K562 (cell line): ENCODE measurements at regions not wholly inside any gene's neighbourhood (a gene's known extent, or its start where the extent isn't known, plus 50 kb on each side); places are given as distances from the start of the nearest gene placed in this dataset.

Source experiments
- ATAC-seq: fragments of 200-7000 bp; cut with Tn5 transposase; 3 replicates; pipeline ENCODE4 v1.9.1; 2020; ENCODE audit warnings: moderate library complexity
- BruUV-seq: library from RNA; stranded (reverse); fragments of 400-500 nt; replicated peaks from 2 replicates; lab custom pipeline; 2021; lab: Mats Ljungman, UMichigan
- CTCF ChIA-PET: fragments of 300-600 bp; formaldehyde crosslinking; extraction: SDS; loops from one replicate; lab custom pipeline; 2021; ENCODE audit warnings: low intra/inter-chr PET ratio; lab: Yijun Ruan, JAX
- POLR2A ChIA-PET: fragments of 300-600, 350-650 bp; sonication (Branson Sonifier 250); formaldehyde crosslinking; extraction: SDS; loops from one replicate; lab custom pipeline; 2021; ENCODE audit warnings: antibody characterized with exemption, inconsistent platforms; lab: Yijun Ruan, JAX
- DNase-seq, 4 experiments: peaks; one replicate each; pipeline versions ENCODE4 v3.0.0 to v3.0.0-alpha.2; 2011 to 2018; ENCODE audit warnings: low spot score in 3 of 4, mixed read lengths in 3 of 4; ENCODE audit errors: extremely low read depth in 1 of 4
- FAIRE-seq: peaks from 2 replicates; lab custom pipeline; 2011; peaks lifted over from hg19 to GRCh38; lab: Jason Lieb, UNC
- H2AFZ ChIP-seq: 2 replicates; pipeline ENCODE4 v1.6.0; 2011; ENCODE audit warnings: low read depth, low read length, control low read depth, inconsistent platforms
- H3K27ac ChIP-seq: fragments of 200-600 bp; 3 replicates; pipeline ENCODE4 v1.8.0; 2011; ENCODE audit warnings: low read depth, mild to moderate bottlenecking, control low read depth, inconsistent platforms, low read length, moderate library complexity, mixed read lengths; ENCODE audit errors: extremely low read depth
- H3K27me3 ChIP-seq, 2 experiments: fragments of 300-600 bp in 1 of 2; 2 replicates in 1 of 2; 3 replicates in 1 of 2; pipeline versions ENCODE4 v1.6.0 to v1.8.0; 2011; ENCODE audit warnings: inconsistent platforms in 2 of 2, low read length in 2 of 2, mild to moderate bottlenecking in 1 of 2, mixed read lengths in 1 of 2, moderate library complexity in 1 of 2; ENCODE audit not compliant: control insufficient read depth in 2 of 2, insufficient read depth in 2 of 2
- H3K36me3 ChIP-seq: fragments of 300-600 bp; 3 replicates; pipeline ENCODE4 v1.8.0; 2011; ENCODE audit warnings: mild to moderate bottlenecking, low read length, inconsistent platforms; ENCODE audit not compliant: control insufficient read depth, insufficient read depth
- H3K4me1 ChIP-seq, 2 experiments: fragments of 200-600 bp in 1 of 2; replicated peaks in 1 of 2; 2 replicates in 1 of 2; 3 replicates in 1 of 2; pipeline versions ENCODE4 v1.5.1 to v1.8.0; 2011; ENCODE audit warnings: inconsistent platforms in 2 of 2, low read length in 2 of 2, mild to moderate bottlenecking in 1 of 2, mixed read lengths in 1 of 2, moderate library complexity in 1 of 2; ENCODE audit not compliant: control insufficient read depth in 2 of 2, insufficient read depth in 2 of 2
- H3K4me2 ChIP-seq: 2 replicates; pipeline ENCODE4 v1.6.1; 2011; ENCODE audit warnings: low read length, control low read depth, inconsistent platforms, mixed read lengths; ENCODE audit not compliant: insufficient read depth
- H3K4me3 ChIP-seq: fragments of 200-600 bp; sonication (generic), shearing (Covaris generic); 2 replicates; pipeline ENCODE4 v1.5.1; 2016; ENCODE audit warnings: control low read depth, inconsistent platforms
- H3K79me2 ChIP-seq: fragments of 200-600 bp; 3 replicates; pipeline ENCODE4 v1.8.0; 2011; ENCODE audit warnings: low read length, inconsistent platforms; ENCODE audit not compliant: control insufficient read depth, insufficient read depth
- H3K9ac ChIP-seq, 2 experiments: 2 replicates each; pipeline versions ENCODE4 v1.6.0 to v1.6.1; 2011; ENCODE audit warnings: low read depth in 2 of 2, low read length in 2 of 2, control low read depth in 1 of 2, inconsistent platforms in 1 of 2, mild to moderate bottlenecking in 1 of 2, mixed read lengths in 1 of 2; ENCODE audit not compliant: insufficient read depth in 1 of 2
- H3K9me1 ChIP-seq: one replicate; pipeline ENCODE4 v1.6.0; 2011; ENCODE audit warnings: inconsistent platforms, mild to moderate bottlenecking, low read length, moderate library complexity; ENCODE audit not compliant: control insufficient read depth, insufficient read depth
- H3K9me3 ChIP-seq: replicated peaks from 2 replicates; pipeline ENCODE4 v1.5.1; 2011; ENCODE audit warnings: low read depth, low read length, inconsistent platforms; ENCODE audit not compliant: control insufficient read depth, insufficient read depth
- H4K20me1 ChIP-seq: replicated peaks from 2 replicates; pipeline ENCODE4 v1.6.1; 2011; ENCODE audit warnings: low read length, inconsistent platforms, mixed read lengths; ENCODE audit not compliant: control insufficient read depth, insufficient read depth
- ESRRB ChIP-seq: fragments of 250-450 bp; sonication (Bioruptor Pico); IDR thresholded peaks from 2 replicates; pipeline ENCODE4 v1.5.0; 2020; ENCODE audit warnings: mild to moderate bottlenecking, moderate library complexity, borderline replicate concordance
- NFIC ChIP-seq: fragments of 450-650 bp; IDR thresholded peaks from 2 replicates; pipeline ENCODE4 v1.6.1; 2017; ENCODE audit warnings: mild to moderate bottlenecking, inconsistent platforms
- SMAD1 ChIP-seq: fragments of 150-350 bp; IDR thresholded peaks from 2 replicates; pipeline ENCODE4 v1.6.1; 2014; ENCODE audit warnings: low read length, low read depth; ENCODE audit not compliant: partially characterized antibody
- SMAD3 ChIP-seq: fragments of 450-650 bp; formaldehyde crosslinking; conservative IDR thresholded peaks from 2 replicates; pipeline ENCODE4 v1.4.0; 2020; ENCODE audit warnings: mild to moderate bottlenecking
- SMARCC2 ChIP-seq: fragments of 450-650 bp; IDR thresholded peaks from 2 replicates; pipeline ENCODE4 v1.6.1; 2017; ENCODE audit warnings: antibody characterized with exemption, moderate library complexity, mild to moderate bottlenecking, low read depth
- TAF7 ChIP-seq: fragments of 450-650 bp; IDR thresholded peaks from 2 replicates; pipeline ENCODE4 v1.6.1; 2016; ENCODE audit warnings: missing genetic modification characterization, missing compliant biosample characterization
- ZNF124 ChIP-seq: sonication (generic); formaldehyde crosslinking; IDR thresholded peaks from 2 replicates; pipeline ENCODE4 v1.8.1; 2022; ENCODE audit warnings: missing genetic modification reagents
- ZNF655 ChIP-seq: fragments of 250-450 bp; sonication (Bioruptor Pico); IDR thresholded peaks from 2 replicates; pipeline ENCODE4 v1.5.0; 2021
- ZNF717 ChIP-seq: fragments of 250-450 bp; sonication (Bioruptor Pico); IDR thresholded peaks from 2 replicates; pipeline ENCODE4 v1.5.0; 2021
- WGBS: fragments of 100-300 bp; shearing (Covaris generic); methylation state at CpG from one replicate; pipeline ENCODE4 v1.1.6; 2016; ENCODE audit warnings: low coverage, mixed read lengths; ENCODE audit not compliant: insufficient coverage; ENCODE audit errors: missing lambda C conversion rate; 5-methylcytosine and 5-hydroxymethylcytosine counted together
- in situ Hi-C: fragments of 300-500 bp; cut with MboI; formaldehyde crosslinking; loops from 4 replicates; pipeline ENCODE4 v1.15.0; 2018; ENCODE audit warnings: inconsistent platforms, mixed read lengths
- intact Hi-C: fragments of 100-400 bp; cut with micrococcal nuclease; formaldehyde crosslinking; loops from 2 replicates; pipeline ENCODE4 v1.14.2; 2022
- TF ChIP-seq, protein P1 (sequence below): fragments of 450-650 bp; IDR thresholded peaks from 2 replicates; pipeline ENCODE4 v1.6.1; 2016
- TF ChIP-seq, protein P2 (sequence below): sonication (generic); formaldehyde crosslinking; IDR thresholded peaks from 2 replicates; pipeline ENCODE4 v1.8.0; 2022; ENCODE audit warnings: mild to moderate bottlenecking, missing genetic modification reagents
- TF ChIP-seq, protein P3 (sequence below): sonication (generic); formaldehyde crosslinking; IDR thresholded peaks from 2 replicates; pipeline ENCODE4 v1.8.0; 2022; ENCODE audit warnings: missing genetic modification reagents, mild to moderate bottlenecking, borderline replicate concordance

GRCh38 chr4:10354225-10354624, 103.0 kb downstream of the ZNF518B start:
- H4K20me1 ChIP-seq = no peaks in the 10 kb centered on the region
- no peaks in the 10 kb centered on the region for H3K9me1 ChIP-seq
- no peak for TF ChIP-seq SMARCC2
- peak; percentile 69 for TF ChIP-seq NFIC
- H3K36me3 ChIP-seq = no peaks in the 10 kb centered on the region
- WGBS = 89% methylated on average over 2 of the region's 2 CpGs
- DNase-seq (no peak), ATAC-seq (no peak; the same call in 1 of the 3 replicates), FAIRE-seq (no peak)
- intact Hi-C loops (no loop called here), in situ Hi-C loops (no loop called here)
- no peak overlapping the region for H2AFZ ChIP-seq
- no TSS peak for BruUV-seq
- peaks cover 5 to 6% of the 10 kb centered on the region in 2 experiments; a peak in 2 of 5 replicates for H3K4me1 ChIP-seq
- POLR2A ChIA-PET = interaction anchor here (0.7 kb wide), 1 partner anchor 475 kb away, joined by 3 read pairs; no protein-coding TSS in a partner anchor
- no peak overlapping the region for H3K9ac ChIP-seq
- no peaks in the 10 kb centered on the region for H3K27me3 ChIP-seq
- H3K9me3 ChIP-seq = no peaks in the 10 kb centered on the region
- H3K4me3 ChIP-seq = no peak overlapping the region
- H3K4me2 ChIP-seq = no peak overlapping the region
- H3K79me2 ChIP-seq = no peaks in the 10 kb centered on the region
- CTCF ChIA-PET = no interaction called here
- H3K27ac ChIP-seq = no peak overlapping the region

DNA sequence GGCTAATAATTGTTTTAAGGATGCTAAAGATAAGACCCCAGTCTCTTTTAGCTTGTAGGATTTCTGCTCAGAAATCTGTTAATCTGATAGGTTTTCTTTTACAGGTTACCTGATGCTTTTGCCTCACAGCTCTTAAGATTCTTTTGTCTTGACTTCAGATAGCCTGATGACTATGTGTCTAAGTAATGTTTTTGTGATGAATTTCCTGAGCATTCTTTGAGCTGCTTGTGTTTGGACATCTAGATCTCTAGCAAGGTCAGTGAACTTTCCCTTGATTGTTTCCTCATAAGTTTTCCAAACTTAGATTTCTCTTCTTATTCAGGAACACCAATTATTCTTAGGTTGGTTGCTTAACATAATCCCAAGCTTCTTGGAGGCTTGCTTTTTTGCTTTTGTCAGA, 104.1 kb downstream of the ZNF518B start:
- no TSS peak for BruUV-seq
- Histone ChIP-seq H3K36me3 (no peaks in the 10 kb centered on the region), H4K20me1 (no peaks in the 10 kb centered on the region)
- TF ChIP-seq TAF7 (no peak), ZNF655 (CRISPR knock-in tag) (no peak), ESRRB (CRISPR knock-in tag) (no peak), ZNF717 (no peak), SMAD1 (no peak), ZNF124 (CRISPR knock-in tag) (no peak), SMAD3 (CRISPR knock-in tag) (no peak)
- TF ChIP-seq, protein P1, sequence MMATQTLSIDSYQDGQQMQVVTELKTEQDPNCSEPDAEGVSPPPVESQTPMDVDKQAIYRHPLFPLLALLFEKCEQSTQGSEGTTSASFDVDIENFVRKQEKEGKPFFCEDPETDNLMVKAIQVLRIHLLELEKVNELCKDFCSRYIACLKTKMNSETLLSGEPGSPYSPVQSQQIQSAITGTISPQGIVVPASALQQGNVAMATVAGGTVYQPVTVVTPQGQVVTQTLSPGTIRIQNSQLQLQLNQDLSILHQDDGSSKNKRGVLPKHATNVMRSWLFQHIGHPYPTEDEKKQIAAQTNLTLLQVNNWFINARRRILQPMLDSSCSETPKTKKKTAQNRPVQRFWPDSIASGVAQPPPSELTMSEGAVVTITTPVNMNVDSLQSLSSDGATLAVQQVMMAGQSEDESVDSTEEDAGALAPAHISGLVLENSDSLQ = no peak
- TF ChIP-seq, protein P2, sequence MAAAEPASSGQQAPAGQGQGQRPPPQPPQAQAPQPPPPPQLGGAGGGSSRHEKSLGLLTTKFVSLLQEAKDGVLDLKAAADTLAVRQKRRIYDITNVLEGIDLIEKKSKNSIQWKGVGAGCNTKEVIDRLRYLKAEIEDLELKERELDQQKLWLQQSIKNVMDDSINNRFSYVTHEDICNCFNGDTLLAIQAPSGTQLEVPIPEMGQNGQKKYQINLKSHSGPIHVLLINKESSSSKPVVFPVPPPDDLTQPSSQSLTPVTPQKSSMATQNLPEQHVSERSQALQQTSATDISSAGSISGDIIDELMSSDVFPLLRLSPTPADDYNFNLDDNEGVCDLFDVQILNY (CRISPR knock-in tag) = no peak
- TF ChIP-seq, protein P3, sequence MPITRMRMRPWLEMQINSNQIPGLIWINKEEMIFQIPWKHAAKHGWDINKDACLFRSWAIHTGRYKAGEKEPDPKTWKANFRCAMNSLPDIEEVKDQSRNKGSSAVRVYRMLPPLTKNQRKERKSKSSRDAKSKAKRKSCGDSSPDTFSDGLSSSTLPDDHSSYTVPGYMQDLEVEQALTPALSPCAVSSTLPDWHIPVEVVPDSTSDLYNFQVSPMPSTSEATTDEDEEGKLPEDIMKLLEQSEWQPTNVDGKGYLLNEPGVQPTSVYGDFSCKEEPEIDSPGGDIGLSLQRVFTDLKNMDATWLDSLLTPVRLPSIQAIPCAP (CRISPR knock-in tag) = no peak
- TF ChIP-seq, all 486 proteins: peak for 0
- in situ Hi-C loops (no loop called here), intact Hi-C loops (no loop called here)
- no peaks in the 10 kb centered on the region for H3K9me3 ChIP-seq
- no peak overlapping the region for H3K27ac ChIP-seq
- H3K9ac ChIP-seq = no peak overlapping the region
- no peaks in the 10 kb centered on the region for H3K27me3 ChIP-seq
- no peaks in the 10 kb centered on the region for H3K9me1 ChIP-seq
- H2AFZ ChIP-seq = no peak overlapping the region
- ChIA-PET POLR2A (interaction anchor here (0.6 to 0.7 kb wide), 2 partner anchors 11 to 235 kb away, joined by 3 to 4 read pairs; no protein-coding TSS in a partner anchor), CTCF (no interaction called here)
- DNase-seq (no peak), FAIRE-seq (peak; percentile 46), ATAC-seq (no peak)
- H3K79me2 ChIP-seq = no peaks in the 10 kb centered on the region
- peaks cover 5 to 6% of the 10 kb centered on the region in 2 experiments; a peak in 2 of 5 replicates for H3K4me1 ChIP-seq
- no peak overlapping the region for H3K4me2 ChIP-seq
- no peak overlapping the region for H3K4me3 ChIP-seq
